HCT116 (cell line): ENCODE measurements at regions not wholly inside any gene's neighbourhood (a gene's known extent, or its start where the extent isn't known, plus 50 kb on each side); places are given as distances from the start of the nearest gene placed in this dataset.

Source experiments
- ATAC-seq: fragments of 200-7000 bp; cut with Tn5 transposase; 2 replicates; pipeline ENCODE4 v1.9.1; 2020; ENCODE audit warnings: mild to moderate bottlenecking, moderate library complexity
- BruUV-seq: library from RNA; stranded (reverse); fragments of 400-500 nt; replicated peaks from 2 replicates; lab custom pipeline; 2021; lab: Mats Ljungman, UMichigan
- CTCF ChIA-PET: fragments of 300-600 bp; sonication (Branson Sonifier 250); formaldehyde crosslinking; loops from one replicate; lab custom pipeline; 2021; ENCODE audit warnings: antibody characterized with exemption; lab: Charles Lee
- POLR2A ChIA-PET: fragments of 300-600, 350-600 bp; sonication (Branson Sonifier 250); formaldehyde crosslinking; loops from one replicate; lab custom pipeline; 2021; ENCODE audit warnings: antibody characterized with exemption; lab: Charles Lee
- RAD21 ChIA-PET, 2 experiments: fragments of 300-600 bp; sonication (Branson Sonifier 250); formaldehyde crosslinking; loops; one replicate each; lab custom pipeline; 2023; ENCODE audit warnings: low total read pairs in 2 of 2; ENCODE audit not compliant: uncharacterized antibody in 2 of 2, unreplicated experiment in 2 of 2, low non-redundant PET in 1 of 2; lab: Charles Lee
- DNase-seq: peaks from one replicate; pipeline ENCODE4 v3.0.0-alpha.2; 2010; ENCODE audit warnings: low read depth, low spot score
- H2AFZ ChIP-seq: fragments of 200-600 bp; shearing (Covaris generic), sonication (generic); 2 replicates; pipeline ENCODE4 v1.6.1; 2017; ENCODE audit warnings: low read depth, mixed run types, mixed read lengths, antibody characterized with exemption, low read length; ENCODE audit not compliant: poor library complexity, severe bottlenecking
- H3K27ac ChIP-seq: 2 replicates; pipeline ENCODE4 v1.5.1; 2012; ENCODE audit warnings: low read depth, low read length
- H3K27me3 ChIP-seq: fragments of 200-600 bp; sonication (generic); 2 replicates; pipeline ENCODE4 v1.6.1; 2016; ENCODE audit warnings: mixed run types, low read length, mixed read lengths; ENCODE audit not compliant: insufficient read depth
- H3K36me3 ChIP-seq, 2 experiments: fragments of 200-500 bp in 1 of 2; fragments of 200-600 bp in 1 of 2; sonication (Bioruptor generic) in 1 of 2; sonication (generic) in 1 of 2; 2 replicates each; pipeline versions ENCODE4 v1.5.1 to v1.6.1; 2014 to 2016; ENCODE audit warnings: low read length in 2 of 2, inconsistent platforms in 1 of 2, mixed read lengths in 1 of 2, mixed run types in 1 of 2; ENCODE audit not compliant: insufficient read depth in 2 of 2, control insufficient read depth in 1 of 2
- H3K4me1 ChIP-seq, 2 experiments: fragments of 200-600 bp in 1 of 2; sonication (generic) in 1 of 2; 2 replicates each; pipeline versions ENCODE4 v1.5.1 to v1.6.1; 2012 to 2017; ENCODE audit warnings: low read length in 2 of 2, inconsistent platforms in 1 of 2, mild to moderate bottlenecking in 1 of 2, mixed read lengths in 1 of 2, mixed run types in 1 of 2, moderate library complexity in 1 of 2; ENCODE audit not compliant: insufficient read depth in 2 of 2, control insufficient read depth in 1 of 2
- H3K4me2 ChIP-seq: fragments of 200-600 bp; sonication (generic); 2 replicates; pipeline ENCODE4 v1.6.1; 2017; ENCODE audit warnings: mixed run types, low read length, mixed read lengths
- H3K4me3 ChIP-seq, 2 experiments: fragments of 200-600 bp in 1 of 2; sonication (generic) in 1 of 2; replicated peaks in 1 of 2; 2 replicates each; pipeline ENCODE4 v1.5.1; 2011 to 2016; ENCODE audit warnings: low read length in 2 of 2, control low read depth in 1 of 2, low read depth in 1 of 2, mild to moderate bottlenecking in 1 of 2, mixed read lengths in 1 of 2, mixed run types in 1 of 2
- H3K79me2 ChIP-seq: fragments of 200-600 bp; sonication (generic); 2 replicates; pipeline ENCODE4 v1.6.1; 2017; ENCODE audit warnings: mild to moderate bottlenecking, mixed run types, low read length, moderate library complexity, mixed read lengths; ENCODE audit not compliant: insufficient read depth
- H3K9ac ChIP-seq: fragments of 200-600 bp; sonication (generic); 2 replicates; pipeline ENCODE4 v1.6.1; 2016; ENCODE audit warnings: low read length, mixed read lengths
- H3K9me2 ChIP-seq: fragments of 200-600 bp; sonication (generic), shearing (Covaris generic); 2 replicates; pipeline ENCODE4 v1.6.1; 2017; ENCODE audit warnings: mixed run types, mild to moderate bottlenecking, moderate library complexity; ENCODE audit not compliant: insufficient read depth
- H3K9me3 ChIP-seq, 2 experiments: fragments of 200-500 bp in 1 of 2; fragments of 200-600 bp in 1 of 2; sonication (Bioruptor generic) in 1 of 2; sonication (generic) in 1 of 2; 2 replicates each; pipeline ENCODE4 v1.6.1; 2014 to 2017; ENCODE audit warnings: low read length in 2 of 2, mixed read lengths in 2 of 2, inconsistent platforms in 1 of 2, low read depth in 1 of 2, mild to moderate bottlenecking in 1 of 2, mixed run types in 1 of 2, moderate library complexity in 1 of 2; ENCODE audit not compliant: control insufficient read depth in 1 of 2, insufficient read depth in 1 of 2
- H4K20me1 ChIP-seq: fragments of 200-600 bp; sonication (generic), shearing (Covaris generic); 2 replicates; pipeline ENCODE4 v1.6.1; 2017; ENCODE audit warnings: mixed run types, mild to moderate bottlenecking, moderate library complexity; ENCODE audit not compliant: insufficient read depth
- ATF3 ChIP-seq: IDR thresholded peaks from 2 replicates; pipeline ENCODE4 v1.6.1; 2012
- CEBPB ChIP-seq: IDR thresholded peaks from 2 replicates; pipeline ENCODE4 v1.6.1; 2012; ENCODE audit warnings: low read depth
- CTCF ChIP-seq, 3 experiments: fragments of 200-600 bp in 1 of 3; sonication (generic) in 1 of 3; IDR thresholded peaks in 2 of 3; conservative IDR thresholded peaks in 1 of 3; 2 replicates each; pipeline ENCODE4 v1.5.1; 2012 to 2017; ENCODE audit warnings: low read depth in 2 of 3, low read length in 2 of 3, antibody characterized with exemption in 1 of 3, borderline replicate concordance in 1 of 3, control low read depth in 1 of 3, mild to moderate bottlenecking in 1 of 3, mixed read lengths in 1 of 3, mixed run types in 1 of 3, moderate library complexity in 1 of 3; ENCODE audit not compliant: insufficient read depth in 1 of 3
- EGR1 ChIP-seq: IDR thresholded peaks from 2 replicates; pipeline ENCODE4 v1.6.1; 2012; ENCODE audit warnings: low read depth
- ELF1 ChIP-seq: IDR thresholded peaks from 2 replicates; pipeline ENCODE4 v1.6.1; 2012; ENCODE audit warnings: low read depth, borderline replicate concordance
- EZH2 ChIP-seq: fragments of 200-600 bp; sonication (generic); IDR thresholded peaks from 2 replicates; pipeline ENCODE4 v1.6.1; 2017; ENCODE audit warnings: antibody characterized with exemption, mixed run types
- FOSL1 ChIP-seq: IDR thresholded peaks from 2 replicates; pipeline ENCODE4 v1.6.1; 2012; ENCODE audit warnings: low read depth
- JUND ChIP-seq: IDR thresholded peaks from 2 replicates; pipeline ENCODE4 v1.6.1; 2012
- POLR2AphosphoS5 ChIP-seq: IDR thresholded peaks from 2 replicates; pipeline ENCODE4 v1.6.1; 2011; ENCODE audit warnings: mild to moderate bottlenecking, low read depth, low read length, moderate library complexity
- RAD21 ChIP-seq: IDR thresholded peaks from 2 replicates; pipeline ENCODE4 v1.6.1; 2012; ENCODE audit warnings: low read depth, mild to moderate bottlenecking
- SIN3A ChIP-seq: IDR thresholded peaks from 2 replicates; pipeline ENCODE4 v1.6.1; 2012; ENCODE audit warnings: low read depth
- SP1 ChIP-seq: IDR thresholded peaks from 2 replicates; pipeline ENCODE4 v1.6.1; 2012; ENCODE audit warnings: low read depth
- SRF ChIP-seq: IDR thresholded peaks from 2 replicates; pipeline ENCODE4 v1.6.1; 2012; ENCODE audit warnings: low read depth
- TCF7L2 ChIP-seq: IDR thresholded peaks from 2 replicates; pipeline ENCODE4 v1.7.0; 2011; ENCODE audit warnings: borderline replicate concordance, inconsistent platforms; ENCODE audit not compliant: insufficient read depth, insufficient read length; ENCODE audit errors: extremely low read depth
- YY1 ChIP-seq: IDR thresholded peaks from 2 replicates; pipeline ENCODE4 v1.6.1; 2011; ENCODE audit warnings: low read length, low read depth, moderate library complexity, mild to moderate bottlenecking; ENCODE audit not compliant: insufficient replicate concordance; ENCODE audit errors: extremely low read depth
- ZFX ChIP-seq: fragments of 450-650 bp; IDR thresholded peaks from 2 replicates; pipeline ENCODE4 v1.6.1; 2017
- intact Hi-C: fragments of 100-400 bp; cut with micrococcal nuclease; formaldehyde crosslinking; loops from 2 replicates; pipeline ENCODE4 v1.10.0; 2022
- TF ChIP-seq, protein P1 (sequence below): IDR thresholded peaks from 2 replicates; pipeline ENCODE4 v1.6.1; 2011; ENCODE audit warnings: mild to moderate bottlenecking, low read length, moderate library complexity; ENCODE audit not compliant: insufficient replicate concordance; ENCODE audit errors: extremely low read depth
- TF ChIP-seq, protein P2 (sequence below): IDR thresholded peaks from 2 replicates; pipeline ENCODE4 v1.6.1; 2012; ENCODE audit warnings: low read depth

- TF ChIP-seq, protein P1, sequence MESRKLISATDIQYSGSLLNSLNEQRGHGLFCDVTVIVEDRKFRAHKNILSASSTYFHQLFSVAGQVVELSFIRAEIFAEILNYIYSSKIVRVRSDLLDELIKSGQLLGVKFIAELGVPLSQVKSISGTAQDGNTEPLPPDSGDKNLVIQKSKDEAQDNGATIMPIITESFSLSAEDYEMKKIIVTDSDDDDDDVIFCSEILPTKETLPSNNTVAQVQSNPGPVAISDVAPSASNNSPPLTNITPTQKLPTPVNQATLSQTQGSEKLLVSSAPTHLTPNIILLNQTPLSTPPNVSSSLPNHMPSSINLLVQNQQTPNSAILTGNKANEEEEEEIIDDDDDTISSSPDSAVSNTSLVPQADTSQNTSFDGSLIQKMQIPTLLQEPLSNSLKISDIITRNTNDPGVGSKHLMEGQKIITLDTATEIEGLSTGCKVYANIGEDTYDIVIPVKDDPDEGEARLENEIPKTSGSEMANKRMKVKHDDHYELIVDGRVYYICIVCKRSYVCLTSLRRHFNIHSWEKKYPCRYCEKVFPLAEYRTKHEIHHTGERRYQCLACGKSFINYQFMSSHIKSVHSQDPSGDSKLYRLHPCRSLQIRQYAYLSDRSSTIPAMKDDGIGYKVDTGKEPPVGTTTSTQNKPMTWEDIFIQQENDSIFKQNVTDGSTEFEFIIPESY = no peak
- TF ChIP-seq POLR2AphosphoS5 = no peak
- TF ChIP-seq EGR1 = no peak
- TF ChIP-seq, all 23 proteins: peak for 0
Observed at GRCh38 chr1:4004635-4005430, 104.8 kb upstream of the C1orf174 start (continued).

GRCh38 chr1:4005431-4005830, 105.4 kb upstream of the C1orf174 start:
- intact Hi-C loops = no loop called here
- Histone ChIP-seq H3K9ac (no peak overlapping the region), H3K9me2 (no peaks in the 10 kb centered on the region), H4K20me1 (no peaks in the 10 kb centered on the region), H3K36me3 (no peaks in the 10 kb centered on the region), H3K4me2 (no peak overlapping the region), H2AFZ (no peak overlapping the region), H3K4me3 (no peak overlapping the region), H3K9me3 (no peaks in the 10 kb centered on the region), H3K27me3 (no peaks in the 10 kb centered on the region), H3K4me1 (no peaks in the 10 kb centered on the region), H3K27ac (no peak overlapping the region), H3K79me2 (no peaks in the 10 kb centered on the region)
- DNase-seq (no peak), ATAC-seq (no peak)
- ChIA-PET CTCF (no interaction called here), POLR2A (no interaction called here), RAD21 (no interaction called here)
- BruUV-seq = no TSS peak
- no peak for TF ChIP-seq EZH2
- no peak for TF ChIP-seq TCF7L2
- no peak for TF ChIP-seq ZFX
- no peak for TF ChIP-seq POLR2AphosphoS5
- TF ChIP-seq SIN3A = no peak
- no peak for TF ChIP-seq ELF1
- no peak for TF ChIP-seq EGR1
- TF ChIP-seq SP1 = no peak
- no peak for TF ChIP-seq RAD21
- no peak for TF ChIP-seq SRF
- no peak for TF ChIP-seq YY1
- TF ChIP-seq FOSL1 = no peak
- TF ChIP-seq CEBPB = no peak
- no peak for TF ChIP-seq CTCF (IDR thresholded peaks at IDR 0.05 in 2 of 3, conservative IDR thresholded peaks at IDR 0.05 in 1 of 3; ENCODE audit: borderline replicate concordance in 1 of 3, insufficient read depth in 1 of 3, low read depth in 2 of 3, low read length in 2 of 3)
- TF ChIP-seq ATF3 = no peak
- no peak for TF ChIP-seq JUND
- TF ChIP-seq, protein P2, sequence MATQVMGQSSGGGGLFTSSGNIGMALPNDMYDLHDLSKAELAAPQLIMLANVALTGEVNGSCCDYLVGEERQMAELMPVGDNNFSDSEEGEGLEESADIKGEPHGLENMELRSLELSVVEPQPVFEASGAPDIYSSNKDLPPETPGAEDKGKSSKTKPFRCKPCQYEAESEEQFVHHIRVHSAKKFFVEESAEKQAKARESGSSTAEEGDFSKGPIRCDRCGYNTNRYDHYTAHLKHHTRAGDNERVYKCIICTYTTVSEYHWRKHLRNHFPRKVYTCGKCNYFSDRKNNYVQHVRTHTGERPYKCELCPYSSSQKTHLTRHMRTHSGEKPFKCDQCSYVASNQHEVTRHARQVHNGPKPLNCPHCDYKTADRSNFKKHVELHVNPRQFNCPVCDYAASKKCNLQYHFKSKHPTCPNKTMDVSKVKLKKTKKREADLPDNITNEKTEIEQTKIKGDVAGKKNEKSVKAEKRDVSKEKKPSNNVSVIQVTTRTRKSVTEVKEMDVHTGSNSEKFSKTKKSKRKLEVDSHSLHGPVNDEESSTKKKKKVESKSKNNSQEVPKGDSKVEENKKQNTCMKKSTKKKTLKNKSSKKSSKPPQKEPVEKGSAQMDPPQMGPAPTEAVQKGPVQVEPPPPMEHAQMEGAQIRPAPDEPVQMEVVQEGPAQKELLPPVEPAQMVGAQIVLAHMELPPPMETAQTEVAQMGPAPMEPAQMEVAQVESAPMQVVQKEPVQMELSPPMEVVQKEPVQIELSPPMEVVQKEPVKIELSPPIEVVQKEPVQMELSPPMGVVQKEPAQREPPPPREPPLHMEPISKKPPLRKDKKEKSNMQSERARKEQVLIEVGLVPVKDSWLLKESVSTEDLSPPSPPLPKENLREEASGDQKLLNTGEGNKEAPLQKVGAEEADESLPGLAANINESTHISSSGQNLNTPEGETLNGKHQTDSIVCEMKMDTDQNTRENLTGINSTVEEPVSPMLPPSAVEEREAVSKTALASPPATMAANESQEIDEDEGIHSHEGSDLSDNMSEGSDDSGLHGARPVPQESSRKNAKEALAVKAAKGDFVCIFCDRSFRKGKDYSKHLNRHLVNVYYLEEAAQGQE = no peak
